Colonic mucosa (tissue), 4 donors: ENCODE measurements at regions not wholly inside any gene's neighbourhood (a gene's known extent, or its start where the extent isn't known, plus 50 kb on each side); places are given as distances from the start of the nearest gene placed in this dataset.

Experiments used
- DNase-seq: peaks from one replicate; pipeline ENCODE4 v3.0.0-alpha.2; 2020
- H3K27ac ChIP-seq: fragments of 200-600 bp; one replicate; pipeline ENCODE4 v1.8.0; 2021
- H3K27me3 ChIP-seq: fragments of 200-600 bp; one replicate; pipeline ENCODE4 v1.8.0; 2021
- H3K36me3 ChIP-seq: fragments of 200-600 bp; one replicate; pipeline ENCODE4 v1.8.0; 2021
- H3K4me1 ChIP-seq: fragments of 200-600 bp; one replicate; pipeline ENCODE4 v1.8.0; 2021; ENCODE audit warnings: mild to moderate bottlenecking
- H3K4me3 ChIP-seq: fragments of 200-600 bp; one replicate; pipeline ENCODE4 v1.8.0; 2021
- H3K9ac ChIP-seq, 2 donors: one replicate each; pipeline ENCODE4 v1.7.0; 2013; ENCODE audit warnings: control low read depth in 2 of 2, low read depth in 2 of 2, low read length in 2 of 2
- H3K9me3 ChIP-seq: fragments of 200-600 bp; one replicate; pipeline ENCODE4 v1.8.0; 2021
- CTCF ChIP-seq: fragments of 200-600 bp; IDR thresholded peaks from one replicate; pipeline ENCODE4 v1.8.0; 2022; ENCODE audit warnings: antibody characterized with exemption, mild to moderate bottlenecking
- intact Hi-C: fragments of 100-400 bp; cut with DNase I; formaldehyde crosslinking; loops from one replicate; pipeline ENCODE4 v1.14.1; 2022
- donor health status: healthy.
- donor health status: DM: no; HTN: no; CAD: no.
- donor health status: DM: no; HTN: no; CAD: no.

- TF ChIP-seq CTCF = no peak
- no peaks in the 10 kb centered on the region for H3K36me3 ChIP-seq
- intact Hi-C loops = no loop called here
- DNase-seq = no peak
- H3K27ac ChIP-seq = no peak overlapping the region
- no peak overlapping the region for H3K4me3 ChIP-seq
- H3K9me3 ChIP-seq = no peaks in the 10 kb centered on the region
- H3K4me1 ChIP-seq = no peaks in the 10 kb centered on the region
- no peaks in the 10 kb centered on the region for H3K27me3 ChIP-seq
- no peak overlapping the region for H3K9ac ChIP-seq
Measured at GRCh38 chr1:8207202-8207601, 110.7 kb upstream of the SLC45A1 start.

GRCh38 chr1:8206391-8206790, 111.5 kb upstream of the SLC45A1 start:
- Histone ChIP-seq H3K27me3 (no peaks in the 10 kb centered on the region), H3K4me1 (no peaks in the 10 kb centered on the region), H3K4me3 (no peak overlapping the region), H3K9me3 (no peaks in the 10 kb centered on the region), H3K36me3 (no peaks in the 10 kb centered on the region), H3K9ac (no peak overlapping the region), H3K27ac (no peak overlapping the region)
- intact Hi-C loops = no loop called here
- no peak for TF ChIP-seq CTCF
- DNase-seq = no peak

GRCh38 chr1:8205771-8206170, 112.1 kb upstream of the SLC45A1 start:
- H3K4me3 ChIP-seq = no peak overlapping the region
- no peak overlapping the region for H3K27ac ChIP-seq
- no peak overlapping the region for H3K9ac ChIP-seq
- H3K4me1 ChIP-seq = no peaks in the 10 kb centered on the region
- TF ChIP-seq CTCF = no peak
- H3K27me3 ChIP-seq = no peaks in the 10 kb centered on the region
- intact Hi-C loops = no loop called here
- DNase-seq = no peak
- H3K9me3 ChIP-seq = no peaks in the 10 kb centered on the region
- no peaks in the 10 kb centered on the region for H3K36me3 ChIP-seq

- H3K9me3 ChIP-seq = no peaks in the 10 kb centered on the region
- H3K27me3 ChIP-seq = no peaks in the 10 kb centered on the region
- intact Hi-C loops = no loop called here
- no peak for TF ChIP-seq CTCF
- no peak overlapping the region for H3K9ac ChIP-seq
- peak overlapping the region; percentile 24 for H3K27ac ChIP-seq
- DNase-seq = no peak
- H3K4me1 ChIP-seq = no peaks in the 10 kb centered on the region
- no peaks in the 10 kb centered on the region for H3K36me3 ChIP-seq
- no peak overlapping the region for H3K4me3 ChIP-seq
Measured at GRCh38 chr1:8204826-8205225, 113.1 kb upstream of the SLC45A1 start.

GRCh38 chr1:8203551-8203950, 114.4 kb upstream of the SLC45A1 start:
- Histone ChIP-seq H3K27me3 (no peaks in the 10 kb centered on the region), H3K4me1 (no peaks in the 10 kb centered on the region), H3K27ac (no peak overlapping the region), H3K9ac (no peak overlapping the region), H3K36me3 (no peaks in the 10 kb centered on the region), H3K4me3 (no peak overlapping the region), H3K9me3 (no peaks in the 10 kb centered on the region)
- DNase-seq = no peak
- intact Hi-C loops = no loop called here
- TF ChIP-seq CTCF = no peak

- no peak overlapping the region for H3K4me3 ChIP-seq
- TF ChIP-seq CTCF = no peak
- no peaks in the 10 kb centered on the region for H3K36me3 ChIP-seq
- no peaks in the 10 kb centered on the region for H3K9me3 ChIP-seq
- no peaks in the 10 kb centered on the region for H3K4me1 ChIP-seq
- no peak overlapping the region for H3K27ac ChIP-seq
- intact Hi-C loops = no loop called here
- no peak for DNase-seq
- H3K9ac ChIP-seq = no peak overlapping the region
- no peaks in the 10 kb centered on the region for H3K27me3 ChIP-seq
Measured at GRCh38 chr1:8203056-8203455, 114.9 kb upstream of the SLC45A1 start.
